ENCODE measurements at regions not wholly inside any gene's neighbourhood (a gene's known extent, or its start where the extent isn't known, plus 50 kb on each side); places are given as distances from the start of the nearest gene placed in this dataset.
"Not testable (repeated sequence)": the region's sequence is repeated elsewhere in the genome, so short reads cannot be mapped to it uniquely, and the experiment has no call there.

- no peak for TF ChIP-seq CTCF (IDR thresholded peaks at IDR 0.05; ENCODE audit: borderline replicate concordance, insufficient read depth, low read depth, low read length)
- H3K4me3 ChIP-seq (ENCODE audit: low read depth, low read length) = no peak overlapping the region
Observed at GRCh38 chr5:162800301-162800700, 637.1 kb upstream of the CCNG1 start.

- H3K4me3 ChIP-seq (ENCODE audit: low read depth, low read length) = no peak overlapping the region
- no peak for TF ChIP-seq CTCF (IDR thresholded peaks at IDR 0.05; ENCODE audit: borderline replicate concordance, insufficient read depth, low read depth, low read length)
Observed at GRCh38 chr5:162801235-162801634, 636.2 kb upstream of the CCNG1 start.

GRCh38 chr5:162806195-162806594 lies 631.2 kb upstream of the CCNG1 start:
- no peak overlapping the region for H3K4me3 ChIP-seq (ENCODE audit: low read depth, low read length)
- TF ChIP-seq CTCF (IDR thresholded peaks at IDR 0.05; ENCODE audit: borderline replicate concordance, insufficient read depth, low read depth, low read length) = no peak

GRCh38 chr5:162811071-162811470 lies 626.3 kb upstream of the CCNG1 start:
- no peak for TF ChIP-seq CTCF (IDR thresholded peaks at IDR 0.05; ENCODE audit: borderline replicate concordance, insufficient read depth, low read depth, low read length)
- H3K4me3 ChIP-seq (ENCODE audit: low read depth, low read length) = no peak overlapping the region

- H3K4me3 ChIP-seq (ENCODE audit: low read depth, low read length) = no peak overlapping the region
- TF ChIP-seq CTCF (IDR thresholded peaks at IDR 0.05; ENCODE audit: borderline replicate concordance, insufficient read depth, low read depth, low read length) = no peak
Observed at GRCh38 chr5:162816816-162817215, 620.6 kb upstream of the CCNG1 start.

GRCh38 chr5:162817364-162817763 lies 620.0 kb upstream of the CCNG1 start:
- TF ChIP-seq CTCF (IDR thresholded peaks at IDR 0.05; ENCODE audit: borderline replicate concordance, insufficient read depth, low read depth, low read length) = no peak

GRCh38 chr5:162821664-162822063 lies 615.7 kb upstream of the CCNG1 start:
- H3K4me3 ChIP-seq (ENCODE audit: low read depth, low read length) = not testable (repeated sequence)

More at GRCh38 chr5:162817364-162817763, 620.0 kb upstream of the CCNG1 start:
- H3K4me3 ChIP-seq (ENCODE audit: low read depth, low read length) = no peak overlapping the region

- no peak for TF ChIP-seq CTCF (IDR thresholded peaks at IDR 0.05; ENCODE audit: borderline replicate concordance, insufficient read depth, low read depth, low read length)
Observed at GRCh38 chr5:162824360-162824759, 613.0 kb upstream of the CCNG1 start.

More at GRCh38 chr5:162824360-162824759, 613.0 kb upstream of the CCNG1 start:
- no peak overlapping the region for H3K4me3 ChIP-seq (ENCODE audit: low read depth, low read length)

Measured in GM12875 (cell line).